Natural killer cell treated with Interleukin-12 subunit alpha and Interleukin-12 subunit beta and Interleukin-15 and Interleukin-18, amount 100 ng/mL, for 72 hours (primary cell): ENCODE measurements at regions not wholly inside any gene's neighbourhood (a gene's known extent, or its start where the extent isn't known, plus 50 kb on each side); places are given as distances from the start of the nearest gene placed in this dataset.

Source experiments
- ATAC-seq, 2 donors: fragments of 150-1000 bp; cut with Tn5 transposase in 1 of 2; sonication (Bioruptor Pico), chemical (Tn5 transposase) in 1 of 2; 2 replicates each; pipeline ENCODE4 v1.10.0; 2021
- DNase-seq: peaks from one replicate; pipeline ENCODE4 v3.0.0; 2022; ENCODE audit warnings: low spot score
- H3K27ac Mint-ChIP-seq, 2 donors: 1 replicate in 1 of 2; 2 replicates in 1 of 2; pipeline ENCODE4 v1.8.0; 2022; ENCODE audit warnings: mixed read lengths in 2 of 2, mild to moderate bottlenecking in 1 of 2, moderate library complexity in 1 of 2
- H3K27me3 Mint-ChIP-seq, 2 donors: 1 replicate in 1 of 2; 2 replicates in 1 of 2; pipeline ENCODE4 v1.8.0; 2022; ENCODE audit warnings: mixed read lengths in 2 of 2
- H3K36me3 Mint-ChIP-seq: one replicate; pipeline ENCODE4 v1.8.0; 2022; ENCODE audit warnings: mixed read lengths
- H3K4me1 Mint-ChIP-seq, 2 donors: 1 replicate in 1 of 2; 2 replicates in 1 of 2; pipeline ENCODE4 v1.8.0; 2022; ENCODE audit warnings: low read depth in 2 of 2, mixed read lengths in 2 of 2, mild to moderate bottlenecking in 1 of 2
- H3K4me3 Mint-ChIP-seq: one replicate; pipeline ENCODE4 v1.8.0; 2022; ENCODE audit warnings: mixed read lengths
- H3K9me3 Mint-ChIP-seq: 2 replicates; pipeline ENCODE4 v1.8.0; 2022; ENCODE audit warnings: mixed read lengths

- no peaks in the 10 kb centered on the region for H3K36me3 Mint-ChIP-seq
- H3K27me3 Mint-ChIP-seq: peaks cover 0 to 9% of the 10 kb centered on the region in 2 donors
- H3K4me1 Mint-ChIP-seq: peaks cover 13 to 37% of the 10 kb centered on the region in 2 donors
- peak overlapping the region in 1 of 2 donors; percentile 74 for H3K27ac Mint-ChIP-seq
- H3K4me3 Mint-ChIP-seq: peak overlapping the region; percentile 19
- ATAC-seq (no peak), DNase-seq (no peak)
- H3K9me3 Mint-ChIP-seq: no peaks in the 10 kb centered on the region
Observed at GRCh38 chr3:30501526-30501925, 104.9 kb upstream of the TGFBR2 start.

- DNase-seq (no peak), ATAC-seq (no peak)
- Mint-ChIP-seq H3K27me3 (peaks cover 0 to 9% of the 10 kb centered on the region in 2 donors), H3K27ac (peak overlapping the region in 1 of 2 donors; percentile 30), H3K4me1 (peaks cover 9 to 37% of the 10 kb centered on the region in 2 donors), H3K9me3 (no peaks in the 10 kb centered on the region), H3K4me3 (peak overlapping the region; percentile 19), H3K36me3 (no peaks in the 10 kb centered on the region)
Observed at GRCh38 chr3:30502051-30502741, 104.2 kb upstream of the TGFBR2 start.

GRCh38 chr3:30502742-30503073 lies 103.7 kb upstream of the TGFBR2 start:
- peak overlapping the region; percentile 28 for H3K4me3 Mint-ChIP-seq
- H3K4me1 Mint-ChIP-seq: peaks cover 9 to 37% of the 10 kb centered on the region in 2 donors
- peaks cover 0 to 9% of the 10 kb centered on the region in 2 donors for H3K27me3 Mint-ChIP-seq
- no peaks in the 10 kb centered on the region for H3K9me3 Mint-ChIP-seq
- DNase-seq: no peak
- H3K36me3 Mint-ChIP-seq: no peaks in the 10 kb centered on the region
- peak in 1 of 2 donors; percentile 43 for ATAC-seq
- H3K27ac Mint-ChIP-seq: peak overlapping the region in 1 of 2 donors; percentile 30

GRCh38 chr3:30503446-30503845 lies 103.0 kb upstream of the TGFBR2 start:
- Mint-ChIP-seq H3K27me3 (peaks cover 0 to 9% of the 10 kb centered on the region in 2 donors), H3K4me1 (peaks cover 9 to 37% of the 10 kb centered on the region in 2 donors), H3K36me3 (no peaks in the 10 kb centered on the region), H3K4me3 (peak overlapping the region; percentile 41), H3K9me3 (no peaks in the 10 kb centered on the region), H3K27ac (peak overlapping the region in 1 of 2 donors; percentile 30)
- no peak for ATAC-seq
- no peak for DNase-seq

GRCh38 chr3:30504939-30505338 lies 101.5 kb upstream of the TGFBR2 start:
- no peak overlapping the region for H3K27ac Mint-ChIP-seq
- peaks cover 0 to 7% of the 10 kb centered on the region in 2 donors for H3K27me3 Mint-ChIP-seq
- no peak for ATAC-seq
- no peak for DNase-seq
- no peak overlapping the region for H3K4me3 Mint-ChIP-seq
- H3K9me3 Mint-ChIP-seq: no peaks in the 10 kb centered on the region
- peaks cover 9 to 33% of the 10 kb centered on the region in 2 donors for H3K4me1 Mint-ChIP-seq
- no peaks in the 10 kb centered on the region for H3K36me3 Mint-ChIP-seq

- H3K4me1 Mint-ChIP-seq: peaks cover 3 to 22% of the 10 kb centered on the region in 2 donors
- no peaks in the 10 kb centered on the region for H3K36me3 Mint-ChIP-seq
- ATAC-seq (no peak), DNase-seq (no peak)
- no peaks in the 10 kb centered on the region for H3K27me3 Mint-ChIP-seq
- H3K27ac Mint-ChIP-seq: no peak overlapping the region
- H3K9me3 Mint-ChIP-seq: no peaks in the 10 kb centered on the region
- no peak overlapping the region for H3K4me3 Mint-ChIP-seq
Observed at GRCh38 chr3:30505866-30506520, 100.4 kb upstream of the TGFBR2 start.

GRCh38 chr3:30508339-30508738 lies 98.1 kb upstream of the TGFBR2 start:
- DNase-seq (no peak), ATAC-seq (no peak)
- H3K36me3 Mint-ChIP-seq: no peaks in the 10 kb centered on the region
- H3K27ac Mint-ChIP-seq: no peak overlapping the region
- H3K27me3 Mint-ChIP-seq: no peaks in the 10 kb centered on the region
- peaks cover 0 to 2% of the 10 kb centered on the region in 2 donors for H3K4me1 Mint-ChIP-seq
- no peak overlapping the region for H3K4me3 Mint-ChIP-seq
- H3K9me3 Mint-ChIP-seq: no peaks in the 10 kb centered on the region

GRCh38 chr3:30510596-30510995 lies 95.8 kb upstream of the TGFBR2 start:
- H3K27me3 Mint-ChIP-seq: no peaks in the 10 kb centered on the region
- no peak for DNase-seq
- H3K9me3 Mint-ChIP-seq: no peaks in the 10 kb centered on the region
- H3K4me1 Mint-ChIP-seq: no peaks in the 10 kb centered on the region
- H3K27ac Mint-ChIP-seq: no peak overlapping the region
- no peak overlapping the region for H3K4me3 Mint-ChIP-seq
- no peaks in the 10 kb centered on the region for H3K36me3 Mint-ChIP-seq
- ATAC-seq: no peak

- no peak for DNase-seq
- H3K27ac Mint-ChIP-seq: no peak overlapping the region
- no peaks in the 10 kb centered on the region for H3K27me3 Mint-ChIP-seq
- no peaks in the 10 kb centered on the region for H3K4me1 Mint-ChIP-seq
- no peak for ATAC-seq
- no peak overlapping the region for H3K4me3 Mint-ChIP-seq
- H3K36me3 Mint-ChIP-seq: no peaks in the 10 kb centered on the region
- H3K9me3 Mint-ChIP-seq: no peaks in the 10 kb centered on the region
Observed at GRCh38 chr3:30511524-30512251, 94.7 kb upstream of the TGFBR2 start.

- no peaks in the 10 kb centered on the region for H3K36me3 Mint-ChIP-seq
- ATAC-seq (no peak), DNase-seq (no peak)
- H3K27ac Mint-ChIP-seq: no peak overlapping the region
- H3K27me3 Mint-ChIP-seq: no peaks in the 10 kb centered on the region
- no peaks in the 10 kb centered on the region for H3K9me3 Mint-ChIP-seq
- peaks cover 2% of the 10 kb centered on the region in 2 donors for H3K4me1 Mint-ChIP-seq
- no peak overlapping the region for H3K4me3 Mint-ChIP-seq
Observed at GRCh38 chr3:30512576-30512975, 93.8 kb upstream of the TGFBR2 start.

GRCh38 chr3:30513374-30514152 lies 92.8 kb upstream of the TGFBR2 start:
- DNase-seq (no peak), ATAC-seq (no peak)
- Mint-ChIP-seq H3K4me3 (no peak overlapping the region), H3K36me3 (no peaks in the 10 kb centered on the region), H3K27me3 (no peaks in the 10 kb centered on the region), H3K27ac (no peak overlapping the region), H3K4me1 (peaks cover 4 to 9% of the 10 kb centered on the region in 2 donors), H3K9me3 (no peaks in the 10 kb centered on the region)

- H3K27ac Mint-ChIP-seq: peak overlapping the region in 1 of 2 donors; percentile 40
- H3K9me3 Mint-ChIP-seq: no peaks in the 10 kb centered on the region
- ATAC-seq (no peak), DNase-seq (no peak)
- no peak overlapping the region for H3K4me3 Mint-ChIP-seq
- H3K36me3 Mint-ChIP-seq: no peaks in the 10 kb centered on the region
- peaks cover 4 to 13% of the 10 kb centered on the region in 2 donors for H3K4me1 Mint-ChIP-seq
- no peaks in the 10 kb centered on the region for H3K27me3 Mint-ChIP-seq
Observed at GRCh38 chr3:30516238-30516637, 90.2 kb upstream of the TGFBR2 start.

- H3K9me3 Mint-ChIP-seq: no peaks in the 10 kb centered on the region
- no peaks in the 10 kb centered on the region for H3K27me3 Mint-ChIP-seq
- DNase-seq (no peak), ATAC-seq (peak in 1 of 2 donors; percentile 43)
- H3K36me3 Mint-ChIP-seq: no peaks in the 10 kb centered on the region
- no peak overlapping the region for H3K4me3 Mint-ChIP-seq
- H3K4me1 Mint-ChIP-seq: peaks cover 4 to 13% of the 10 kb centered on the region in 2 donors
- H3K27ac Mint-ChIP-seq: no peak overlapping the region
Observed at GRCh38 chr3:30518181-30518864, 88.1 kb upstream of the TGFBR2 start.
